IMR-90 (cell line): ENCODE measurements at regions not wholly inside any gene's neighbourhood (a gene's known extent, or its start where the extent isn't known, plus 50 kb on each side); places are given as distances from the start of the nearest gene placed in this dataset.

Experiments
- ATAC-seq: fragments of 200-7000 bp; cut with Tn5 transposase; 2 replicates; pipeline ENCODE4 v1.9.1; 2020; ENCODE audit warnings: low read depth, mild to moderate bottlenecking, moderate library complexity
- BruUV-seq: library from RNA; stranded (reverse); fragments of 400-500 nt; replicated peaks from 2 replicates; lab custom pipeline; 2021; lab: Mats Ljungman, UMichigan
- CTCF ChIA-PET: fragments of 300-600 bp; formaldehyde crosslinking; extraction: SDS; loops from one replicate; lab custom pipeline; 2021; ENCODE audit warnings: antibody characterized with exemption; lab: Yijun Ruan, JAX
- POLR2A ChIA-PET: fragments of 300-600 bp; sonication (Branson Sonifier 250); formaldehyde crosslinking; loops from one replicate; lab custom pipeline; 2022; ENCODE audit warnings: antibody characterized with exemption; ENCODE audit not compliant: unreplicated experiment; lab: Charles Lee
- DNase-seq: peaks from one replicate; pipeline ENCODE4 v3.0.0; 2013
- H2AFZ ChIP-seq: replicated peaks from 2 replicates; pipeline ENCODE3; 2013; ENCODE audit warnings: low read length, mild to moderate bottlenecking; ENCODE audit not compliant: poor library complexity
- H2AK5ac ChIP-seq: 2 replicates; pipeline ENCODE4 v1.6.1; 2013; ENCODE audit warnings: low read depth, low read length, inconsistent platforms
- H2AK9ac ChIP-seq: replicated peaks from 2 replicates; pipeline ENCODE3; 2013; ENCODE audit warnings: mild to moderate bottlenecking, low read depth, low read length, moderate library complexity; ENCODE audit not compliant: poor library complexity
- H2BK120ac ChIP-seq: 2 replicates; pipeline ENCODE4 v1.6.1; 2013; ENCODE audit warnings: low read depth, low read length, inconsistent platforms
- H2BK15ac ChIP-seq: 3 replicates; pipeline ENCODE4 v1.6.1; 2013; ENCODE audit warnings: low read depth, low read length, inconsistent platforms
- H2BK20ac ChIP-seq: 2 replicates; pipeline ENCODE4 v1.6.1; 2013; ENCODE audit warnings: low read depth, mild to moderate bottlenecking, inconsistent platforms, low read length, moderate library complexity
- H2BK5ac ChIP-seq: 2 replicates; pipeline ENCODE4 v1.6.1; 2013; ENCODE audit warnings: mild to moderate bottlenecking, low read depth, low read length, inconsistent platforms; ENCODE audit not compliant: poor library complexity, severe bottlenecking
- H3K14ac ChIP-seq: replicated peaks from 2 replicates; pipeline ENCODE4 v1.6.1; 2013; ENCODE audit warnings: low read depth, low read length, inconsistent platforms
- H3K18ac ChIP-seq: 2 replicates; pipeline ENCODE4 v1.6.1; 2013; ENCODE audit warnings: low read depth, low read length, control low read depth
- H3K23ac ChIP-seq: 2 replicates; pipeline ENCODE4 v1.6.1; 2013; ENCODE audit warnings: low read depth, low read length, inconsistent platforms
- H3K27ac ChIP-seq: 2 replicates; pipeline ENCODE4 v1.5.1; 2013; ENCODE audit warnings: mild to moderate bottlenecking, control low read depth, low read length; ENCODE audit not compliant: insufficient read depth
- H3K27me3 ChIP-seq: 2 replicates; pipeline ENCODE4 v1.6.1; 2013; ENCODE audit warnings: low read length; ENCODE audit not compliant: control insufficient read depth, insufficient read depth
- H3K36me3 ChIP-seq: 2 replicates; pipeline ENCODE4 v1.6.1; 2013; ENCODE audit warnings: low read length, mixed read lengths; ENCODE audit not compliant: control insufficient read depth, insufficient read depth
- H3K4ac ChIP-seq: 2 replicates; pipeline ENCODE4 v1.6.1; 2013; ENCODE audit warnings: low read depth, low read length, inconsistent platforms
- H3K4me1 ChIP-seq: 2 replicates; pipeline ENCODE4 v1.6.1; 2013; ENCODE audit warnings: low read length, mixed read lengths; ENCODE audit not compliant: control insufficient read depth, insufficient read depth
- H3K4me2 ChIP-seq: 2 replicates; pipeline ENCODE4 v1.6.1; 2013; ENCODE audit warnings: low read depth, mild to moderate bottlenecking, control low read depth, low read length, moderate library complexity
- H3K4me3 ChIP-seq: 2 replicates; pipeline ENCODE4 v1.5.1; 2013; ENCODE audit warnings: low read depth, mild to moderate bottlenecking, control low read depth, low read length, moderate library complexity; ENCODE audit not compliant: insufficient read depth
- H3K56ac ChIP-seq: 2 replicates; pipeline ENCODE4 v1.6.1; 2013; ENCODE audit warnings: low read length, inconsistent platforms; ENCODE audit not compliant: insufficient read depth; ENCODE audit errors: extremely low read depth
- H3K79me1 ChIP-seq, 2 experiments: 2 replicates each; pipeline ENCODE4 v1.6.1; 2013; ENCODE audit warnings: low read length in 2 of 2, inconsistent platforms in 1 of 2, low read depth in 1 of 2
- H3K9ac ChIP-seq: 2 replicates; pipeline ENCODE4 v1.6.1; 2013; ENCODE audit warnings: low read depth, low read length, control low read depth
- H3K9me1 ChIP-seq: 2 replicates; pipeline ENCODE4 v1.6.1; 2013; ENCODE audit warnings: low read length, inconsistent platforms; ENCODE audit not compliant: insufficient read depth
- H3K9me3 ChIP-seq: 2 replicates; pipeline ENCODE4 v1.6.1; 2013; ENCODE audit warnings: low read length; ENCODE audit not compliant: control insufficient read depth, insufficient read depth
- H4K20me1 ChIP-seq: 2 replicates; pipeline ENCODE4 v1.6.1; 2013; ENCODE audit warnings: low read length, inconsistent platforms; ENCODE audit not compliant: insufficient read depth
- H4K5ac ChIP-seq: 2 replicates; pipeline ENCODE4 v1.6.1; 2013; ENCODE audit warnings: mild to moderate bottlenecking, low read depth, low read length, control low read depth
- H4K8ac ChIP-seq, 2 experiments: 2 replicates each; pipeline ENCODE4 v1.6.1; 2013; ENCODE audit warnings: low read depth in 2 of 2, low read length in 2 of 2, control low read depth in 1 of 2, inconsistent platforms in 1 of 2
- H4K91ac ChIP-seq: 2 replicates; pipeline ENCODE4 v1.6.1; 2013; ENCODE audit warnings: low read depth, low read length, inconsistent platforms; ENCODE audit not compliant: insufficient read depth
- BHLHE40 ChIP-seq: fragments of 150-350 bp; IDR thresholded peaks from 2 replicates; pipeline ENCODE4 v1.6.1; 2016; ENCODE audit warnings: mild to moderate bottlenecking, low read depth, low read length
- CEBPB ChIP-seq: IDR thresholded peaks from 2 replicates; pipeline ENCODE4 v1.6.1; 2012; ENCODE audit warnings: low read depth, low read length, improper control_type of control experiment
- CHD1 ChIP-seq: IDR thresholded peaks from 2 replicates; pipeline ENCODE4 v1.6.1; 2012; ENCODE audit warnings: low read depth, low read length, improper control_type of control experiment
- FOS ChIP-seq: fragments of 150-350 bp; IDR thresholded peaks from 2 replicates; pipeline ENCODE4 v1.6.1; 2016; ENCODE audit warnings: low read depth, low read length
- MXI1 ChIP-seq: IDR thresholded peaks from 2 replicates; pipeline ENCODE4 v1.6.1; 2012; ENCODE audit warnings: low read depth, mild to moderate bottlenecking, low read length, moderate library complexity, borderline replicate concordance
- NFE2L2 ChIP-seq: fragments of 150-350 bp; IDR thresholded peaks from 2 replicates; pipeline ENCODE4 v1.6.1; 2016; ENCODE audit warnings: low read depth, mild to moderate bottlenecking, low read length
- RCOR1 ChIP-seq: IDR thresholded peaks from 2 replicates; pipeline ENCODE4 v1.6.1; 2012; ENCODE audit warnings: mild to moderate bottlenecking, low read length, improper control_type of control experiment; ENCODE audit not compliant: insufficient replicate concordance
- RFX5 ChIP-seq: IDR thresholded peaks from 2 replicates; pipeline ENCODE4 v1.8.0; 2012; ENCODE audit warnings: low read depth, mild to moderate bottlenecking, low read length, moderate library complexity
- SMC3 ChIP-seq: fragments of 150-350 bp; IDR thresholded peaks from 2 replicates; pipeline ENCODE4 v1.6.1; 2016; ENCODE audit warnings: low read depth, mild to moderate bottlenecking, antibody characterized with exemption, low read length, moderate library complexity
- WGBS, 2 experiments: methylation state at CpG; one replicate each; pipeline versions ENCODE4 v1.1.5 to v1.1.7; 2013; ENCODE audit warnings: missing lambda C conversion rate in 2 of 2; ENCODE audit not compliant: insufficient read length in 1 of 2; ENCODE audit errors: extremely low coverage in 2 of 2; 5-methylcytosine and 5-hydroxymethylcytosine counted together
- dilution Hi-C: fragments of 300-500 bp; cut with HindIII; formaldehyde crosslinking; loops from one replicate; pipeline ENCODE4 v1.14.3; 2018; ENCODE audit warnings: low sequenced_read_pairs; ENCODE audit not compliant: unreplicated experiment
- in situ Hi-C: fragments of 300-500 bp; cut with MboI; formaldehyde crosslinking; loops from 3 replicates; pipeline ENCODE4 v1.14.3; 2019; ENCODE audit warnings: low sequenced_read_pairs, inconsistent platforms, mixed read lengths
- intact Hi-C: fragments of 100-400 bp; cut with micrococcal nuclease; formaldehyde crosslinking; loops from 2 replicates; pipeline ENCODE4 v1.10.0; 2022
- TF ChIP-seq, protein P1 (sequence below): conservative IDR thresholded peaks from 2 replicates; pipeline ENCODE4 v1.5.1; 2012; ENCODE audit warnings: mild to moderate bottlenecking, low read depth, low read length, improper control_type of control experiment

DNA sequence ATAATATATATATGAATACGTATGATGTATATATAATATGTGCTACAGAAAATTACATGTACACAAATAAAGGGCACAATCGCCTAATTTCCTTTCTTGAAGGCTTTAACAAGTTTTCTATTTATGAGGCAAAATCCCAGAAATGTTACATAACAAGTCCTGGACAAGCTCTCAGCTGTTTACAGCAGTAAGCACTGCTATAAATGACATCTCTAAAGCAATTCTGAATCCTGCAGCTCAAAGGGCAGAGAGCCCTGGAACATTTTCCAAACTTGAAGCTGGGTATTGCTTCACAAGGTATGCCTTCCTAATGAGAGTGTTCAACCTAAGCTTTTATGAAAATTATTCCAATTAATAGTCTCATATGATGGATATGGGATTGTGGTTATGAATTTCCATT lies 222.3 kb upstream of the GCFC2 start:
- H3K14ac ChIP-seq: no peak overlapping the region
- no peak overlapping the region for H2AK5ac ChIP-seq
- no peak overlapping the region for H2AK9ac ChIP-seq
- no peak overlapping the region for H4K91ac ChIP-seq
- no peak overlapping the region for H3K18ac ChIP-seq
- no peak overlapping the region for H2BK120ac ChIP-seq
- H2BK15ac ChIP-seq: no peak overlapping the region
- H3K23ac ChIP-seq: no peak overlapping the region
- ChIA-PET CTCF (no interaction called here), POLR2A (no interaction called here)
- no peak overlapping the region for H3K9ac ChIP-seq
- H2AFZ ChIP-seq: no peak overlapping the region
- BruUV-seq: no TSS peak
- H3K4me1 ChIP-seq: no peaks in the 10 kb centered on the region
- dilution Hi-C loops: no loop called here
- ATAC-seq (no peak), DNase-seq (no peak)
- no peaks in the 10 kb centered on the region for H3K9me1 ChIP-seq
- H3K79me1 ChIP-seq: no peaks in the 10 kb centered on the region
- in situ Hi-C loops: no loop called here
- intact Hi-C loops: no loop called here
- no peak overlapping the region for H4K5ac ChIP-seq
- no peaks in the 10 kb centered on the region for H3K9me3 ChIP-seq
- no peak overlapping the region for H3K4ac ChIP-seq
- H3K27me3 ChIP-seq: no peaks in the 10 kb centered on the region
- no peaks in the 10 kb centered on the region for H3K36me3 ChIP-seq
- H3K56ac ChIP-seq: no peak overlapping the region
- no peak overlapping the region for H2BK5ac ChIP-seq
- TF ChIP-seq FOS (no peak), RFX5 (no peak), RCOR1 (no peak), SMC3 (no peak), CHD1 (no peak), MXI1 (no peak), BHLHE40 (no peak), CEBPB (no peak), NFE2L2 (no peak)
- TF ChIP-seq, protein P1, sequence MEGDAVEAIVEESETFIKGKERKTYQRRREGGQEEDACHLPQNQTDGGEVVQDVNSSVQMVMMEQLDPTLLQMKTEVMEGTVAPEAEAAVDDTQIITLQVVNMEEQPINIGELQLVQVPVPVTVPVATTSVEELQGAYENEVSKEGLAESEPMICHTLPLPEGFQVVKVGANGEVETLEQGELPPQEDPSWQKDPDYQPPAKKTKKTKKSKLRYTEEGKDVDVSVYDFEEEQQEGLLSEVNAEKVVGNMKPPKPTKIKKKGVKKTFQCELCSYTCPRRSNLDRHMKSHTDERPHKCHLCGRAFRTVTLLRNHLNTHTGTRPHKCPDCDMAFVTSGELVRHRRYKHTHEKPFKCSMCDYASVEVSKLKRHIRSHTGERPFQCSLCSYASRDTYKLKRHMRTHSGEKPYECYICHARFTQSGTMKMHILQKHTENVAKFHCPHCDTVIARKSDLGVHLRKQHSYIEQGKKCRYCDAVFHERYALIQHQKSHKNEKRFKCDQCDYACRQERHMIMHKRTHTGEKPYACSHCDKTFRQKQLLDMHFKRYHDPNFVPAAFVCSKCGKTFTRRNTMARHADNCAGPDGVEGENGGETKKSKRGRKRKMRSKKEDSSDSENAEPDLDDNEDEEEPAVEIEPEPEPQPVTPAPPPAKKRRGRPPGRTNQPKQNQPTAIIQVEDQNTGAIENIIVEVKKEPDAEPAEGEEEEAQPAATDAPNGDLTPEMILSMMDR: no peak
- H3K4me2 ChIP-seq: no peak overlapping the region
- WGBS, 2 experiments: no CpG with 5 or more reads among the region's 2 CpGs
- no peak overlapping the region for H3K4me3 ChIP-seq
- no peak overlapping the region for H2BK20ac ChIP-seq
- H4K8ac ChIP-seq: no peak overlapping the region
- H4K20me1 ChIP-seq: no peaks in the 10 kb centered on the region
- H3K27ac ChIP-seq: no peak overlapping the region
